Peyer's patch (tissue), 4 donors: ENCODE measurements at regions not wholly inside any gene's neighbourhood (a gene's known extent, or its start where the extent isn't known, plus 50 kb on each side); places are given as distances from the start of the nearest gene placed in this dataset.
"Not testable (repeated sequence)": the region's sequence is repeated elsewhere in the genome, so short reads cannot be mapped to it uniquely, and the experiment has no call there.

Source experiments
- DNase-seq, 3 donors: peaks; one replicate each; pipeline ENCODE4 v3.0.0-alpha.2; 2017 to 2019
- H3K27ac ChIP-seq, 4 donors: fragments of 200-600 bp; sonication (generic); one replicate each; pipeline ENCODE4 v1.5.1; 2016 to 2019
- H3K27me3 ChIP-seq, 2 donors: fragments of 200-600 bp; sonication (generic); one replicate each; pipeline ENCODE4 v1.5.1; 2019
- H3K36me3 ChIP-seq, 3 donors: fragments of 200-600 bp; sonication (generic); one replicate each; pipeline ENCODE4 v1.5.1; 2016 to 2019
- H3K4me1 ChIP-seq, 4 donors: fragments of 200-600 bp; sonication (generic); one replicate each; pipeline ENCODE4 v1.5.1; 2016 to 2019
- H3K4me3 ChIP-seq, 4 donors: fragments of 200-600 bp; sonication (generic); 1 replicate in 3 of 4; 2 replicates in 1 of 4; pipeline ENCODE4 v1.5.1; 2016 to 2019; ENCODE audit warnings: mild to moderate bottlenecking in 1 of 4
- H3K9me3 ChIP-seq, 4 donors: fragments of 200-600 bp; sonication (generic); one replicate each; pipeline ENCODE4 v1.5.1; 2016 to 2019; ENCODE audit warnings: mild to moderate bottlenecking in 1 of 4
- POLR2A ChIP-seq, 2 donors: fragments of 450-650 bp; IDR thresholded peaks; one replicate each; pipeline ENCODE4 v1.5.1; 2017; ENCODE audit warnings: antibody characterized with exemption in 2 of 2, mild to moderate bottlenecking in 2 of 2, moderate library complexity in 2 of 2
- TF ChIP-seq, protein P1 (sequence below), 6 experiments: fragments of 450-650 bp in 4 of 6; fragments of 200-600 bp in 2 of 6; sonication (generic) in 1 of 6; IDR thresholded peaks; one replicate each; pipeline ENCODE4 v1.5.1; 2017 to 2019; ENCODE audit warnings: antibody characterized with exemption in 6 of 6, mild to moderate bottlenecking in 3 of 6, moderate library complexity in 1 of 6

DNA sequence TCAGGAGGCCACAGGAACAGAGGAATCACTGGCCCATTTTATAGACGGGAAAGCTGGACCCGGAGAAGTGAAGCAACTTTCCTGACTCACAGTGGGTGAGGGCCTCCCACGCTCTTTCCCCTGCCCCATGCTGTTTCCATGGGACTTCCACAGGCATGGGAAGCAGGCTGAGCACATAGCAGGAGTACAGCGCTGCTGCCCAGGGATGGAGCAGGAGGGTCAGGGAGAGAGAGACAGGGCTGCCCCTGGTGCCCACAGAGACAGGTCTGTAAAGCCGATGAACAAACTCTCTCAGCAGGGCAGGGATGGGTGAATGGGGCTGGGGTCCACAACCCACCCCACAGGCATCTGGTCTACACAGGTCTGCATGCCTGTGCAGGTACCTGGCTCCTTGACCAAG, 128.1 kb upstream of the SMURF2 start:
- H3K36me3 ChIP-seq, result peaks cover 0 to 33% (median 0%) of the 10 kb centered on the region in 3 donors
- H3K4me1 ChIP-seq, H3K9me3 ChIP-seq, H3K4me3 ChIP-seq, H3K27me3 ChIP-seq, H3K27ac ChIP-seq: not testable (repeated sequence)
- DNase-seq, result peak in 1 of 3 donors; percentile 13

DNA sequence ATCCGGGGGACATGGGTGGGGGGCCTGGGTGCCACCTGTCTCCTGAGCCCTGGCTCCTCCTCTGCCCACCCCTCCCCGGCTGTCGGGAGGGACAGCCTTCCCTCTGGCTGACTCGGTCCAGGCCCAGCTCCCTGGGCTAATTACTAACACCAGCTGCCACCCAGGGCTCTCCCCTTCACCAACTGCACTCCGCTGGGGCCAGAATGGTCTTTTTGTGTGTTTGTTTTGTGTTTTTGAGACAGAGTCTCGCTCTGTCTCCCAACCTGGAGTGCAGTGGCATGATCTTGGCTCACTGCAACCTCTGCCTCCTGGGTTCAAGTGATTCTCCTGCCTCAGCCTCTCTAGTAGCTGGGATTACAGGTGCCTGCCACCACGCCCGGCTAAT, 126.9 kb upstream of the SMURF2 start:
- not testable (repeated sequence) for H3K9me3 ChIP-seq, H3K4me3 ChIP-seq, H3K27ac ChIP-seq, H3K4me1 ChIP-seq, H3K27me3 ChIP-seq
- DNase-seq, result peak in 1 of 3 donors; percentile 22
- H3K36me3 ChIP-seq, result peaks cover 0 to 41% (median 0%) of the 10 kb centered on the region in 3 donors

DNA sequence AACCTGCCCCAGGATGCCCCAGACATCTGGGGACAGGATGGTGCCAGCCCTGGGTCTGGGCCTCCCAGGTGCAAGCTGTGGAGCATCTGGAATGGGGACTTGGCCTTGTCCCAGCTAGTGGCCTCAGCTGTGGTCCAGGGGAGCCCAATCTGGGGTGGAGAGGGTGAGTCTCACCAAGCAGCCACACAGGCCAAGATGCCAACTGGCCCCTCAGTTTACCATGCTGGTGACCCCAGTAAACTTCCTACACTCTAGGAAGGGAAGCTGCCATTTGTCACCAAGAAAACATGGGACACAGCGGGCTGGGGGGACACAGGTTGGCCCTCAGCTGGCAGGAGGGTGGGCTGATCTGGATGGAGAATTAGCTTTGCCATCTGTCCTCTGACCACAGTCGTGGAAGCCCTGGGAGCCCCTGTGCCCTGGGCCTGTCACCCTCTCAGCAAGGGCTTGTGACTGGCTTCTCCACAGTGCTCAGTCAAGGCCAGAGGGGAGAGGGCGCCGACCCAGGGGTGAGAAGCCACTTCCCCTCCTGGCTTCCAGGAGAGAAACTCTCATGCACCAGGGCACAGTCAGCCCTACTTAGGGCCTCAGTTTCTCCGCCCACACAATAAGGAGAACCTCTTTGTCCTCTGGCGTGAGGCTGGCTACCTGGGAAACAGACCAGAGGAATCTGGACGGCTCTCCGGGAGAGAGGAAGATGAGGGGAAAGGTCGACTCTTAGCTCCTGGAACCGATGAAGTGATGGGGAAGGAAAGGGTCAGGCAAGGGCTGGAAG, 126.4 kb upstream of the SMURF2 start:
- Histone ChIP-seq H3K36me3 (peaks cover 0 to 46% (median 0%) of the 10 kb centered on the region in 3 donors), H3K27ac (no peak overlapping the region), H3K4me1 (peaks cover 0 to 10% (median 1%) of the 10 kb centered on the region in 4 donors), H3K27me3 (no peaks in the 10 kb centered on the region), H3K4me3 (no peak overlapping the region), H3K9me3 (no peaks in the 10 kb centered on the region)
- DNase-seq, result peak in 2 of 3 donors; percentile 25 to 42
- TF ChIP-seq, protein P1, sequence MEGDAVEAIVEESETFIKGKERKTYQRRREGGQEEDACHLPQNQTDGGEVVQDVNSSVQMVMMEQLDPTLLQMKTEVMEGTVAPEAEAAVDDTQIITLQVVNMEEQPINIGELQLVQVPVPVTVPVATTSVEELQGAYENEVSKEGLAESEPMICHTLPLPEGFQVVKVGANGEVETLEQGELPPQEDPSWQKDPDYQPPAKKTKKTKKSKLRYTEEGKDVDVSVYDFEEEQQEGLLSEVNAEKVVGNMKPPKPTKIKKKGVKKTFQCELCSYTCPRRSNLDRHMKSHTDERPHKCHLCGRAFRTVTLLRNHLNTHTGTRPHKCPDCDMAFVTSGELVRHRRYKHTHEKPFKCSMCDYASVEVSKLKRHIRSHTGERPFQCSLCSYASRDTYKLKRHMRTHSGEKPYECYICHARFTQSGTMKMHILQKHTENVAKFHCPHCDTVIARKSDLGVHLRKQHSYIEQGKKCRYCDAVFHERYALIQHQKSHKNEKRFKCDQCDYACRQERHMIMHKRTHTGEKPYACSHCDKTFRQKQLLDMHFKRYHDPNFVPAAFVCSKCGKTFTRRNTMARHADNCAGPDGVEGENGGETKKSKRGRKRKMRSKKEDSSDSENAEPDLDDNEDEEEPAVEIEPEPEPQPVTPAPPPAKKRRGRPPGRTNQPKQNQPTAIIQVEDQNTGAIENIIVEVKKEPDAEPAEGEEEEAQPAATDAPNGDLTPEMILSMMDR (IDR thresholded peaks at IDR 0.05), result no peak
- TF ChIP-seq POLR2A (IDR thresholded peaks at IDR 0.05), result no peak

DNA sequence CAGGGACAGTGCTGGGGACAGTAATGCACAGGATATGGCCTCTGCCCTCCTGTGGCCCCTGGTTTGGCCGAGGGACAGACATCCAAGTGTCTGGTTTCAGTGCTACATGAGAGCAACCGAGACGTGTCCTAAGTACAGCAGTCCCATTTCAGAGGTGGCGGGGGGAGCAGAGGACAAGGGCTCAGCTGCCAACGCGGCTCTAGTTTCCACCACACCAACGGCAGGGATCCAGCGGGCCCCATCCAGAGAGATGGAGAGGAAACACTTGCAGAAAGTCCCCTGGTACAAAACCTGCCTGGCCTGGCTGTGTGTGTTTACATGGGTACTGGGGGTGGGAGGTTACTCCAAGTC, 125.8 kb upstream of the SMURF2 start:
- H3K27ac ChIP-seq, result peak overlapping the region in 3 of 4 donors; percentile 22 to 72 (median 71)
- DNase-seq, result peak in 1 of 3 donors; percentile 44

DNA sequence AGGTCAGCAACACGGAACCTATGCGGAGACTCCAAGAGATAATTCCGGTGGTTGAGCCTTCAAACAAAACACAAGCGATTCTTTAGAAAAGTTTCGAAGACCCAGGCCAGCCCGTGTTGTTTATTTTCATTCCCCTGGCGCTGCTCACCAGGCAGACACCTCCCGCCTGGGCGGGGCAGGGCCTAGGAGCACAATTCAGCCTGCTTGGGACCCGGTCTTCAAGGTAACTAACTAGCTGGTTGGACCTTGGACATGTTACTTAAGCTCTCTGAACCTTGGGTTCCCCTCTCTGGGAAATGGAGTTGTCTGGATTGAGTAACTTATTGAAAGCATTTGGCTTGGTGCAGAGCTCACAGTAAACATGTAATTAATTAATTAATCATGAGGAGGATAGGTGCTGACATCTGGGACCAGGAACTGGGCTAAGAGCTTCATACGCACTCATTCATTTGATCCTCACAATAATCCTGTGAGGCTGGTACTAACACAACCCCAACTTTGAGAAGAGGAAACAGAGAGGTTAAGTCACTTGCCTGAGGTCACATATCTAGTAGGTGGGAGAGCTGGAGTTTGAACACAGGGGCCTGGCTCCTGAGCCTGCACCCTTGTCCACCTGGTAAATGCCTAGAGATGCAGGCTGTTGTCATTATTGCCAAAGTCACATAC, 125.3 kb upstream of the SMURF2 start:
- Histone ChIP-seq H3K4me3 (peak overlapping the region in 2 of 4 donors; percentile 21 to 32), H3K4me1 (peaks cover 0 to 10% (median 0%) of the 10 kb centered on the region in 4 donors), H3K36me3 (peaks cover 0 to 49% (median 0%) of the 10 kb centered on the region in 3 donors), H3K27me3 (no peaks in the 10 kb centered on the region), H3K27ac (peak overlapping the region in 3 of 4 donors; percentile 40 to 72 (median 71)), H3K9me3 (no peaks in the 10 kb centered on the region)
- TF ChIP-seq, protein P1 (IDR thresholded peaks at IDR 0.05), result no peak
- peak; percentile 20 to 21 for TF ChIP-seq POLR2A (IDR thresholded peaks at IDR 0.05)
- DNase-seq, result peak in 2 of 3 donors; percentile 80 to 86

More for the DNA sequence above, 125.8 kb upstream of the SMURF2 start:
- no peaks in the 10 kb centered on the region for H3K9me3 ChIP-seq
- H3K27me3 ChIP-seq, result no peaks in the 10 kb centered on the region
- H3K4me3 ChIP-seq, result no peak overlapping the region
- H3K36me3 ChIP-seq, result peaks cover 0 to 49% (median 0%) of the 10 kb centered on the region in 3 donors
- TF ChIP-seq, protein P1 (IDR thresholded peaks at IDR 0.05), result no peak
- no peak for TF ChIP-seq POLR2A (IDR thresholded peaks at IDR 0.05)
- H3K4me1 ChIP-seq, result peaks cover 0 to 10% (median under 1%) of the 10 kb centered on the region in 4 donors

DNA sequence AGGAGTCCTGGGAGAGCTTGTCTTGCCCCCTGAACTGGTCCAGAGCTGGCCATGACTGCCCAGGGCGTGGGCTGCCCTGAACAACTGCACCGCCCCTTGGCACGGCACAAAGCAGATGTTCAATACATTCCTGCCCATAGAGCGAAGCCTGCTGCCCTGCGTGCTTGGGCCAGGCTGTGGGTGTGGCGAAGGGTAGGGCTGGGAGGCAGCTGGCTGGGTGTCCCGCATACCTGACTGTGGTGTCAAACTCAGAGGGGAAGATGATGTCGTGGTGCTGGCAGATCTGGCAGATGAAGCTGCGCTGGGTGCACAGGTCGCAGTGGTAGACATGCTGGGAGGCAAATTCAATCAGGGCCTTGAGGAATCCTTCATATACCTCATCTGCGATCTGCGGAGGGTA, 124.2 kb upstream of the SMURF2 start:
- no peaks in the 10 kb centered on the region for H3K9me3 ChIP-seq
- peaks cover 0 to 20% (median 2%) of the 10 kb centered on the region in 4 donors for H3K4me1 ChIP-seq
- H3K36me3 ChIP-seq, result peaks cover 0 to 41% (median 0%) of the 10 kb centered on the region in 3 donors
- TF ChIP-seq, protein P1 (IDR thresholded peaks at IDR 0.05), result peak in 3 of 6 experiments; percentile 10 to 34 (median 21)
- peak in 1 of 2 donors; percentile 20 for TF ChIP-seq POLR2A (IDR thresholded peaks at IDR 0.05)
- H3K27ac ChIP-seq, result peak overlapping the region in 3 of 4 donors; percentile 40 to 72 (median 71)
- no peaks in the 10 kb centered on the region for H3K27me3 ChIP-seq
- DNase-seq, result peak in 2 of 3 donors; percentile 77 to 84
- H3K4me3 ChIP-seq, result peak overlapping the region in 1 of 4 donors; percentile 21
